Esophagus squamous epithelium (tissue), 4 donors: ENCODE measurements at regions not wholly inside any gene's neighbourhood (a gene's known extent, or its start where the extent isn't known, plus 50 kb on each side); places are given as distances from the start of the nearest gene placed in this dataset.

Experiments
- POLR2A ChIP-seq, 4 donors: fragments of 450-650 bp; IDR thresholded peaks; one replicate each; pipeline ENCODE4 v1.6.1; 2017; ENCODE audit warnings: antibody characterized with exemption in 4 of 4, mild to moderate bottlenecking in 4 of 4, moderate library complexity in 3 of 4
- TF ChIP-seq, protein P1 (sequence below), 6 experiments: fragments of 450-650 bp in 4 of 6; fragments of 200-600 bp in 2 of 6; sonication (generic) in 2 of 6; IDR thresholded peaks; one replicate each; pipeline ENCODE4 v1.5.1; 2016 to 2019; ENCODE audit warnings: antibody characterized with exemption in 6 of 6, mild to moderate bottlenecking in 4 of 6, moderate library complexity in 4 of 6

DNA sequence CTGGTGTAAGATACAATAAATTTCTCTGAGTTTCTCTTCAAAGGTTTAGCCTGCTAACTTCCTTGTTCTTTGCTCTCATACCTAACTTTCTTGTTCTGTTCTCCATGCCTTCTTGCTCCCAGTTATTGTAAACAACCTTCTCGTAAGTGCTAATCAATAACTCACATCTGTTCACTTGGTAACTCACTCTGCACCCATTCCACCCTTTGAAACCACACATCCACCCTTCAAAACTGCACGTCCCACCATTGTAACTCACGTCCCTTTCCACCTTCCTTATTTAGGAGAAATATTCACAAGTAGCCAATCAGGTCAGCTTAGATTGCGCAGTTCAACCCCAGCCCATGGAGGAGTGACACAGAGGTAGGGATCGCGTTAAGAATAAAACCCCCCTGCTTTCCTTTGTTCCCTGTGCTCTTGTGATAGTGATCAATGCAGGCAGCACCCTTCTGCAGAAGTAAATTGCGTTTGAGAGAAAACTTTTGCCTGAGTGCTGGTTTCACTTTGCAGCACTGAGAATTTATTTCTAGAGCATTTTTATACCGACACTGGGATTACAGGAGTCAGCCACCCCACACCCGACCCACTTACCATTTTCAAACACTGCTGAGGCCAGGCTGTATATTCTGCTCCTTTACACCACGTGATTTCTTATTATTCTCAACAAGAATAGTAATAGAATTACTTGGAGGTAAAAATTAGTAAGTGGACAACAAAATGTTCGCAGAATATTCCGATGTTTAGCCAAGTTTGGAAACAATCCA is 789.2 kb upstream of the RGS18 start:
- TF ChIP-seq, protein P1, sequence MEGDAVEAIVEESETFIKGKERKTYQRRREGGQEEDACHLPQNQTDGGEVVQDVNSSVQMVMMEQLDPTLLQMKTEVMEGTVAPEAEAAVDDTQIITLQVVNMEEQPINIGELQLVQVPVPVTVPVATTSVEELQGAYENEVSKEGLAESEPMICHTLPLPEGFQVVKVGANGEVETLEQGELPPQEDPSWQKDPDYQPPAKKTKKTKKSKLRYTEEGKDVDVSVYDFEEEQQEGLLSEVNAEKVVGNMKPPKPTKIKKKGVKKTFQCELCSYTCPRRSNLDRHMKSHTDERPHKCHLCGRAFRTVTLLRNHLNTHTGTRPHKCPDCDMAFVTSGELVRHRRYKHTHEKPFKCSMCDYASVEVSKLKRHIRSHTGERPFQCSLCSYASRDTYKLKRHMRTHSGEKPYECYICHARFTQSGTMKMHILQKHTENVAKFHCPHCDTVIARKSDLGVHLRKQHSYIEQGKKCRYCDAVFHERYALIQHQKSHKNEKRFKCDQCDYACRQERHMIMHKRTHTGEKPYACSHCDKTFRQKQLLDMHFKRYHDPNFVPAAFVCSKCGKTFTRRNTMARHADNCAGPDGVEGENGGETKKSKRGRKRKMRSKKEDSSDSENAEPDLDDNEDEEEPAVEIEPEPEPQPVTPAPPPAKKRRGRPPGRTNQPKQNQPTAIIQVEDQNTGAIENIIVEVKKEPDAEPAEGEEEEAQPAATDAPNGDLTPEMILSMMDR (IDR thresholded peaks at IDR 0.05), result no peak
- TF ChIP-seq POLR2A (IDR thresholded peaks at IDR 0.05), result no peak
